GM12872 (cell line): ENCODE measurements at regions not wholly inside any gene's neighbourhood (a gene's known extent, or its start where the extent isn't known, plus 50 kb on each side); places are given as distances from the start of the nearest gene placed in this dataset.

Experiments used
- CTCF ChIP-seq: IDR thresholded peaks from 3 replicates; pipeline ENCODE4 v1.5.1; 2011; ENCODE audit warnings: low read depth, mild to moderate bottlenecking, low read length, moderate library complexity; ENCODE audit not compliant: insufficient read depth

- TF ChIP-seq CTCF, result no peak
These were observed 226.7 kb downstream of the ZNF674 start for GRCh38 chrX:46318551-46318950.

- no peak for TF ChIP-seq CTCF
These were observed 228.1 kb downstream of the ZNF674 start for GRCh38 chrX:46317163-46317562.

- no peak for TF ChIP-seq CTCF
These were observed 233.6 kb downstream of the ZNF674 start for GRCh38 chrX:46311581-46312120.

- TF ChIP-seq CTCF, result no peak
These were observed 234.3 kb downstream of the ZNF674 start for GRCh38 chrX:46310815-46311497.

- TF ChIP-seq CTCF, result no peak
These were observed 237.1 kb downstream of the ZNF674 start for GRCh38 chrX:46308110-46308509.

GRCh38 chrX:46306103-46306502 lies 239.1 kb downstream of the ZNF674 start:
- TF ChIP-seq CTCF, result no peak

DNA sequence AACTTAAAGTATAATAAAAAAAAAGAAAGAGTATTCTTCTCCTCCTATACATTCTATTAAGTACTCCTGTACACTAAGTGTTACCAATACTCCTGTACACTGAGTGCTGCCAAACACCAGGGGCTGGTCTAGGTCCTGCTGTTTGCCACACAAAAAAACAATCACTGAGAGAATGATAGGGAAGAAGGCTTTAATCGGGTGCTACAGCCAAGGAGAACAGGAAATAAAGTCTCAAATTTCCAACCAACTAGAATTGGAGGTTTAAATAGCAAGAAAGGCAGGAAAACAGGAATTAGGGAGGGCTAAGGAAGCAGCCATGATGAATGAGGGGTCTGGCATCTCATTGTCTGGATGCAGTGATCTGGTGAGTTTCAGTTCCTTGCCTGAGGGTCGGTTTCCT lies 239.8 kb downstream of the ZNF674 start:
- TF ChIP-seq CTCF, result no peak

GRCh38 chrX:46301903-46302302 lies 243.3 kb downstream of the ZNF674 start:
- no peak for TF ChIP-seq CTCF
